ENCODE measurements at regions not wholly inside any gene's neighbourhood (a gene's known extent, or its start where the extent isn't known, plus 50 kb on each side); places are given as distances from the start of the nearest gene placed in this dataset.

GRCh38 chr4:130146773-130147172 is 1050.8 kb downstream of the C4orf33 start:
- H3K36me3 ChIP-seq (ENCODE audit: control insufficient read depth, low read depth, low read length) = no peaks in the 10 kb centered on the region
- H3K9me3 ChIP-seq (ENCODE audit: control insufficient read depth, low read depth, low read length) = no peaks in the 10 kb centered on the region
- peaks cover 15% of the 10 kb centered on the region for H3K4me1 ChIP-seq (ENCODE audit: control insufficient read depth, low read depth, low read length)

GRCh38 chr4:130147641-130148040 is 1051.7 kb downstream of the C4orf33 start:
- peaks cover 15% of the 10 kb centered on the region for H3K4me1 ChIP-seq (ENCODE audit: control insufficient read depth, low read depth, low read length)

More at GRCh38 chr4:130146773-130147172, 1050.8 kb downstream of the C4orf33 start:
- H3K9ac ChIP-seq (ENCODE audit: low read length) = no peak overlapping the region
- H3K27me3 ChIP-seq (ENCODE audit: control insufficient read depth, insufficient read depth, low read length) = no peaks in the 10 kb centered on the region
- no peak overlapping the region for H3K27ac ChIP-seq (ENCODE audit: low read length)
- no peak overlapping the region for H3K4me3 ChIP-seq (ENCODE audit: low read length)

GRCh38 chr4:130154901-130155300 is 1058.9 kb downstream of the C4orf33 start:
- no peaks in the 10 kb centered on the region for H3K9me3 ChIP-seq (ENCODE audit: control insufficient read depth, low read depth, low read length)
- H3K27me3 ChIP-seq (ENCODE audit: control insufficient read depth, insufficient read depth, low read length) = no peaks in the 10 kb centered on the region
- H3K4me1 ChIP-seq (ENCODE audit: control insufficient read depth, low read depth, low read length) = no peaks in the 10 kb centered on the region
- H3K36me3 ChIP-seq (ENCODE audit: control insufficient read depth, low read depth, low read length) = no peaks in the 10 kb centered on the region
- no peak overlapping the region for H3K4me3 ChIP-seq (ENCODE audit: low read length)
- no peak overlapping the region for H3K27ac ChIP-seq (ENCODE audit: low read length)
- no peak overlapping the region for H3K9ac ChIP-seq (ENCODE audit: low read length)

More at GRCh38 chr4:130147641-130148040, 1051.7 kb downstream of the C4orf33 start:
- Histone ChIP-seq H3K27ac (ENCODE audit: low read length) (no peak overlapping the region), H3K9ac (ENCODE audit: low read length) (no peak overlapping the region), H3K9me3 (ENCODE audit: control insufficient read depth, low read depth, low read length) (no peaks in the 10 kb centered on the region), H3K36me3 (ENCODE audit: control insufficient read depth, low read depth, low read length) (no peaks in the 10 kb centered on the region), H3K4me3 (ENCODE audit: low read length) (no peak overlapping the region), H3K27me3 (ENCODE audit: control insufficient read depth, insufficient read depth, low read length) (no peaks in the 10 kb centered on the region)

- Histone ChIP-seq H3K27me3 (ENCODE audit: control insufficient read depth, insufficient read depth, low read length) (no peaks in the 10 kb centered on the region), H3K9me3 (ENCODE audit: control insufficient read depth, low read depth, low read length) (no peaks in the 10 kb centered on the region), H3K4me3 (ENCODE audit: low read length) (no peak overlapping the region), H3K27ac (ENCODE audit: low read length) (no peak overlapping the region), H3K9ac (ENCODE audit: low read length) (no peak overlapping the region), H3K36me3 (ENCODE audit: control insufficient read depth, low read depth, low read length) (no peaks in the 10 kb centered on the region), H3K4me1 (ENCODE audit: control insufficient read depth, low read depth, low read length) (no peaks in the 10 kb centered on the region)
Measured at GRCh38 chr4:130163701-130164100, 1067.7 kb downstream of the C4orf33 start.

- H3K9me3 ChIP-seq (ENCODE audit: control insufficient read depth, low read depth, low read length) = no peaks in the 10 kb centered on the region
- H3K27me3 ChIP-seq (ENCODE audit: control insufficient read depth, insufficient read depth, low read length) = no peaks in the 10 kb centered on the region
- H3K27ac ChIP-seq (ENCODE audit: low read length) = no peak overlapping the region
- H3K36me3 ChIP-seq (ENCODE audit: control insufficient read depth, low read depth, low read length) = no peaks in the 10 kb centered on the region
- no peak overlapping the region for H3K4me3 ChIP-seq (ENCODE audit: low read length)
- no peak overlapping the region for H3K9ac ChIP-seq (ENCODE audit: low read length)
- H3K4me1 ChIP-seq (ENCODE audit: control insufficient read depth, low read depth, low read length) = no peaks in the 10 kb centered on the region
Measured at GRCh38 chr4:130165381-130165780, 1069.4 kb downstream of the C4orf33 start.

GRCh38 chr4:130172156-130172555 is 1076.2 kb downstream of the C4orf33 start:
- H3K4me1 ChIP-seq (ENCODE audit: control insufficient read depth, low read depth, low read length) = no peaks in the 10 kb centered on the region
- H3K4me3 ChIP-seq (ENCODE audit: low read length) = no peak overlapping the region
- H3K27ac ChIP-seq (ENCODE audit: low read length) = no peak overlapping the region
- no peaks in the 10 kb centered on the region for H3K36me3 ChIP-seq (ENCODE audit: control insufficient read depth, low read depth, low read length)
- no peaks in the 10 kb centered on the region for H3K9me3 ChIP-seq (ENCODE audit: control insufficient read depth, low read depth, low read length)
- no peaks in the 10 kb centered on the region for H3K27me3 ChIP-seq (ENCODE audit: control insufficient read depth, insufficient read depth, low read length)
- no peak overlapping the region for H3K9ac ChIP-seq (ENCODE audit: low read length)

GRCh38 chr4:130178106-130178505 is 1082.2 kb downstream of the C4orf33 start:
- H3K36me3 ChIP-seq (ENCODE audit: control insufficient read depth, low read depth, low read length) = no peaks in the 10 kb centered on the region
- no peaks in the 10 kb centered on the region for H3K9me3 ChIP-seq (ENCODE audit: control insufficient read depth, low read depth, low read length)
- H3K27me3 ChIP-seq (ENCODE audit: control insufficient read depth, insufficient read depth, low read length) = no peaks in the 10 kb centered on the region
- H3K4me3 ChIP-seq (ENCODE audit: low read length) = no peak overlapping the region
- no peak overlapping the region for H3K9ac ChIP-seq (ENCODE audit: low read length)
- H3K4me1 ChIP-seq (ENCODE audit: control insufficient read depth, low read depth, low read length) = peaks cover 23% of the 10 kb centered on the region
- H3K27ac ChIP-seq (ENCODE audit: low read length) = no peak overlapping the region

- Histone ChIP-seq H3K4me1 (ENCODE audit: control insufficient read depth, low read depth, low read length) (peaks cover 32% of the 10 kb centered on the region), H3K9me3 (ENCODE audit: control insufficient read depth, low read depth, low read length) (no peaks in the 10 kb centered on the region), H3K27me3 (ENCODE audit: control insufficient read depth, insufficient read depth, low read length) (no peaks in the 10 kb centered on the region), H3K9ac (ENCODE audit: low read length) (no peak overlapping the region), H3K4me3 (ENCODE audit: low read length) (no peak overlapping the region), H3K27ac (ENCODE audit: low read length) (no peak overlapping the region), H3K36me3 (ENCODE audit: control insufficient read depth, low read depth, low read length) (no peaks in the 10 kb centered on the region)
Measured at GRCh38 chr4:130183096-130183495, 1087.1 kb downstream of the C4orf33 start.

GRCh38 chr4:130183766-130184165 is 1087.8 kb downstream of the C4orf33 start:
- no peak overlapping the region for H3K4me3 ChIP-seq (ENCODE audit: low read length)
- no peaks in the 10 kb centered on the region for H3K27me3 ChIP-seq (ENCODE audit: control insufficient read depth, insufficient read depth, low read length)
- peaks cover 27% of the 10 kb centered on the region for H3K4me1 ChIP-seq (ENCODE audit: control insufficient read depth, low read depth, low read length)
- no peak overlapping the region for H3K27ac ChIP-seq (ENCODE audit: low read length)
- no peak overlapping the region for H3K9ac ChIP-seq (ENCODE audit: low read length)
- H3K36me3 ChIP-seq (ENCODE audit: control insufficient read depth, low read depth, low read length) = no peaks in the 10 kb centered on the region
- no peaks in the 10 kb centered on the region for H3K9me3 ChIP-seq (ENCODE audit: control insufficient read depth, low read depth, low read length)

- Histone ChIP-seq H3K27ac (ENCODE audit: low read length) (no peak overlapping the region), H3K27me3 (ENCODE audit: control insufficient read depth, insufficient read depth, low read length) (no peaks in the 10 kb centered on the region), H3K9me3 (ENCODE audit: control insufficient read depth, low read depth, low read length) (no peaks in the 10 kb centered on the region), H3K9ac (ENCODE audit: low read length) (no peak overlapping the region), H3K36me3 (ENCODE audit: control insufficient read depth, low read depth, low read length) (no peaks in the 10 kb centered on the region), H3K4me3 (ENCODE audit: low read length) (no peak overlapping the region), H3K4me1 (ENCODE audit: control insufficient read depth, low read depth, low read length) (peaks cover 15% of the 10 kb centered on the region)
Measured at GRCh38 chr4:130185123-130185522, 1089.2 kb downstream of the C4orf33 start.

- Histone ChIP-seq H3K9me3 (ENCODE audit: control insufficient read depth, low read depth, low read length) (no peaks in the 10 kb centered on the region), H3K27ac (ENCODE audit: low read length) (no peak overlapping the region), H3K27me3 (ENCODE audit: control insufficient read depth, insufficient read depth, low read length) (no peaks in the 10 kb centered on the region), H3K36me3 (ENCODE audit: control insufficient read depth, low read depth, low read length) (no peaks in the 10 kb centered on the region), H3K9ac (ENCODE audit: low read length) (no peak overlapping the region), H3K4me1 (ENCODE audit: control insufficient read depth, low read depth, low read length) (peaks cover 12% of the 10 kb centered on the region), H3K4me3 (ENCODE audit: low read length) (no peak overlapping the region)
Measured at GRCh38 chr4:130186931-130187330, 1091.0 kb downstream of the C4orf33 start.

- no peaks in the 10 kb centered on the region for H3K36me3 ChIP-seq (ENCODE audit: control insufficient read depth, low read depth, low read length)
- H3K27me3 ChIP-seq (ENCODE audit: control insufficient read depth, insufficient read depth, low read length) = no peaks in the 10 kb centered on the region
- H3K27ac ChIP-seq (ENCODE audit: low read length) = no peak overlapping the region
- peaks cover 3% of the 10 kb centered on the region for H3K9me3 ChIP-seq (ENCODE audit: control insufficient read depth, low read depth, low read length)
- H3K9ac ChIP-seq (ENCODE audit: low read length) = no peak overlapping the region
- H3K4me1 ChIP-seq (ENCODE audit: control insufficient read depth, low read depth, low read length) = peaks cover 12% of the 10 kb centered on the region
- no peak overlapping the region for H3K4me3 ChIP-seq (ENCODE audit: low read length)
Measured at GRCh38 chr4:130187587-130187986, 1091.6 kb downstream of the C4orf33 start.

All from iPS-18a (cell line).